Eye (tissue), 1 donor: ENCODE measurements at regions not wholly inside any gene's neighbourhood (a gene's known extent, or its start where the extent isn't known, plus 50 kb on each side); places are given as distances from the start of the nearest gene placed in this dataset.
"Not testable (repeated sequence)": the region's sequence is repeated elsewhere in the genome, so short reads cannot be mapped to it uniquely, and the experiment has no call there.

Experiments used
- DNase-seq: peaks from one replicate; pipeline ENCODE4 v3.0.0-alpha.2; 2015

DNA sequence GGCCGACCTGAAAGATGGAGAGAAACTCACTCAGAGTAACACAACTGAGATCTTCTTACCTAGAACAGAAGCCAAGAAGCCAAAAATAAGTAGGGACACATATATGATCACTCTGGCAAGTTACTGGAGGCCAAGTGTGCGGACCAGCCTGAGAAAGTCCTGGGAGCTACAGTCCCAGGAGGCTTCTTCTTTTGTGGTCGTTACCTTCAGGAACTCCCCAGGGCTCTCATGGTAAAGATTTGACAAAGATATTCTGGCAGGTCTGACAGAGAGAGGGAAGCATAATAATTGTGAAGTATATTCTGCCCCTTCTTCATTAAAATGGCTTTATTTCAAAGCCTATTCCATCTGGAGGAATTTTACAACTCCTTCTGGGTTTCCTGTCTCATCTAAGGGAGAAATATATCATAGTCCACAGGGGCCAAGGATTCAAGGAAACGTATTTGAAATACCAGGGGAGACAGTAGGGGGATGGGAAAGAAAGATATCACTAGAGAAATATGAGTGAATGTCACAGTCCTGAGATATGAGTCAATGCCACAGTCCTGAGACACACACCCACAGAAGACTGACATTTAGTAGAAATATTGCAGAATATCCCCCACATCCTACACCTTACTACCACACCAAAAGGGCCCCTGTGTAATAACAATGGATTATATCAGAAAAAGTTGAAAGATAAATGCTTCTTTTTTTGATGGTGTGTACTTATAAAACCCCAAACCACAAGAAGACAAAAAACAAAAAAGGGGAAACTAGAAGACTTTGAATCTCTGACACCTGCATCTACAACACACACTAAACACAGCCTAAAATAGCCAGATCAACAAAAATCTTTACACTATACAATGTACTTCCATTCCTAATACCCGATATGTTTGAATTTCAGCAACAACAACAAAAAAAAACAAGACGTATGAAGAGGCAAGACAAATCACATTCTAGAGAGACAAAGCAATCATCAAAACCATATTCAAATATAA, 594.2 kb upstream of the NRG3 start:
- DNase-seq: no peak

GRCh38 chr10:81288544-81288943, 586.5 kb upstream of the NRG3 start:
- DNase-seq: no peak

DNA sequence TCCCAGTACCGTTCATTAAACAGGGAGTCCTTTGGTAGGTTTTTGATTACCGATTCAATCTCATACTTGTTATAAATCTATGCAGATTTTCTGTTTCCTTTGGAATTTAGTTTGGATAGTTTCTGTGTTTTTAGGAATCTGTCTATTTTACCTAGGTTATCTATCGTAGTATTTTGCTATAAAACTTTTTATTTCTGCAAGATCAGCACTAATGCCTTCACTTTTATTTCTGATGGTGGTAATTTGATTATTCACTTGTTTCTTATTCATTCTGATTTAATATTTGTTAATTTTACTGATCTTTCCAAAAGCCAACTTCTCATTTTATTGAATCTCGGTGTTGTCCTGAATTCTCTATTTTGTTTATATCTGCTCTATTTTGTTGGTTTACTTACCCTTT, 577.7 kb upstream of the NRG3 start:
- no peak for DNase-seq

DNA sequence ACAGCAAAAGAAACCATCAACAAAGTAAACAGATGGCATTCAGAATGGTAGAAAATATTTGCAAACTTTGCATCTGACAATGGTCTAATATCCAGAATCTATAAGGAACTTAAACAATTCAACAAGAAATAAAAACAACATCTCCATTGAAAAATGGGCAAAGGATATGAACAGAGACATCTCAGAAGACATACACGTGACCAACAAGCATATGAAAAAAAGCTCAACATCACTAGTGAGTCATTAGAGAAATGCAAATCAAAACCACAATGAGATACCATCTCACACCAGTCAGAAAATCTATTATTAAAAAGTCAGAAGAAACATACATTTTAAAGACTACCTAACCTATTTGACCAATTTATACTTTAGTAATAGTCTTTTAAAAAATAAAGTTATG, 571.3 kb upstream of the NRG3 start:
- DNase-seq: no peak

- DNase-seq: no peak
Measured at GRCh38 chr10:81306971-81307782, 567.8 kb upstream of the NRG3 start.

- DNase-seq: no peak
Measured at GRCh38 chr10:81309041-81309552, 565.9 kb upstream of the NRG3 start.

DNA sequence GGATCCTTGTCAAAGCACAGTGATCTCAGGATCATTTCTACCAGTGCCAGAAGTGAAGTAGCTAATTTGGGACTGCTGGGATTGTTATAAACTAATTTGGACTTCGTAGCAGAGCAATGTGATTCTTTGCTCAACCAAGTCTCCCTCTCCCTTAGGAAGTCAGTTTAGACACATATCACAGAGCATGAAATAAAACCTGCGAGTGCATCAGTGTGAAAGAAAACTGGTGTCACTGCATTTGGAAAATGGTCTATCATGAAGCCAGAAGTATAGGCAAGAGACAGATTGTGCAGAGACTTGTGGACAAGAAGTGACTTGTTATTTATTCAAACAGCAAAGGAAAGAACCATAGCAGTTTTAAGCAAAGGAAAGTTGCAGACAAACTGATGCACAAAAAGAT, 560.5 kb upstream of the NRG3 start:
- DNase-seq: no peak

- DNase-seq: no peak
Measured at GRCh38 chr10:81315026-81315425, 560.0 kb upstream of the NRG3 start.

DNA sequence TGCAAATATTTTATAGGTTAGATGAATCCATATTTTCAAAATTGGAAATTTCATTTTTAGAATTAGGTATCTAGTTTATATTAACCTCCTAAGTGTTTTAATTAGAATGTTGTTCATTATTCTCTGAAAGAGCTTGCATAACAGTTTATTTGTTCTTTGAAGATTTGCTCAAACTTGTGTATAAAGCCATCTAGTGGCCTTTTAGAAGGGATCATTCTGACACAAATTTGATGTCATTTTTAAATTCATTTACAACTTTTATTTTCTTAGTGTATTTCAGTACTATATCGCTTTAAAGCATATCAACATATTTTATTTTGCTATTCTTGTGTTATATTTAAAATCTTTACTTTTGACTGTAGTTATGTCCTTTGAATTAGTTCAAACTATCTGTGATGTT, 527.0 kb upstream of the NRG3 start:
- DNase-seq: no peak

GRCh38 chr10:81367132-81367531, 507.9 kb upstream of the NRG3 start:
- DNase-seq: peak; percentile 1

DNA sequence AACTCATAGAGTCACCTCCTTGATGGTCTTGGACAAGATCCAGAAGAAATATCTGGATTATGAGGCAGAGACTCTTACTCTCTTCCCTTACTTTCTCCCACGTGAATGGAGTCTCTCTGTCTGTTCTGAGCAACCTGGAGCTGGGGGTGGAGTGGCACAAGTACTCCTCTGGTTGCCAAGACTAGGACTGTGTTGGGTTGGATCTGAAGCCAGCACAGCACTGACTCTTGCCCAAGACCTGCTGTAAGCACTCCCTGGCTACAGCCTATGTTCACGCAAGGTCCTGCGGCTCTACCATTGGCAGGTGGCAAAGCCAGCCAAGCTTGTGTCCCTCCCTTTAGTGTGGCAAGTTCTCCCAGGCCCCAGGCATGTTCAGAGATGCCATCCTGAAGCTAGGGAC, 488.2 kb upstream of the NRG3 start:
- DNase-seq: no peak

DNA sequence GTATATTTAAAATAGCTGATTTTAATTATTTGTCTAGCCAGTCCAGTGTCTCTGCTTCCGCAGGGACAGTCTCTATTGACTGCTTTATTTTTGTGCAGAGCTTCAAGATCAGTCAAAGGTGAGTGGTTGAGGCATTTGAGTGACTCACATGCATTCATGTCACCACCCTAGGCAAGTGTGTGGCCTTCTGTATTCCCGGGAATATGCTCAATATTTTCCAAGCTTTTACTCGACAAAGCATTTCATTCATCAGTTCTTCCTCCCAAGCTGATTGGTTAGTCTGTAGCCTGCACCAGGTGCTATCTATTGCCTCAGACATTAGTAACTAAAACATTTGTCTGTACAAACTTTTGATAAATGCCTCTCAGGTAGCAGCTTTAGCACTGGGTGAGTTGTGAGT, 471.5 kb upstream of the NRG3 start:
- DNase-seq: no peak

DNA sequence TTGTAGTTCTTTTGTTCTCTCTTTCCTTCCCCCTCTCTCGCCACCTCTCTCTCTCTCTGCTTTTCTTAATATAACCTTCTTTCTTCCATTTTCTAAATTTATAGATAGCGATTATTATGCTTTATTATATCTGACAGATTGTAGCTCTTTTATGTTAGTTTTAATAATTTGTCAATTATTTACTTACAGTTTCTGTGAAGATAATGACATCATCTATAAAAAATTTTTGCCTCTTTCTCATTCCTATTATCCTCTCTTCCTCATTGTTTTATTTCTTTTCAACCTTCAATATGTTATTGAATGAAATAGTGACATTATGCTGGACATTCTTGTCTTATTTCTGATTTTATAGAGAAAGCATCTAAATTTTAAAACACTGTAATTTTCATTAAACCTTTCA, 469.6 kb upstream of the NRG3 start:
- DNase-seq: no peak

DNA sequence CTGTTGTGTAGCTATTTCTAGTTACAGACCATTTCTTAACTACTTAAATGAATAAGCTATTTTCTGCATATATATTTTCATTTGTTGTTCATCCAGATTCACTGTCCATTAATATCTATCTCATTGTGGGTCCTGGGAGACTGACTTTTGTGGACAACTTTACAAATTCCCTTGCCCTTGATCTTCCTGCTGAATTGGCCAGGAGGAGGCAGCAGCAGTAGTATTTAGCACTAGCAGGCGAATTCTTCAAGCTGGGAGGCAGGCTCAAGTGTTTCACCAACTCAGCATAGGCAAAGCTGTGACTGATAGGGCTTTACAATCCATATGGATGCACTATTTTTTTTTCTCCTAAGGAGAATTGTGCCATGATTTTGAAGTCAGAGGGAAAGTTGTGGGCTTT, 461.0 kb upstream of the NRG3 start:
- peak; percentile 13 for DNase-seq

DNA sequence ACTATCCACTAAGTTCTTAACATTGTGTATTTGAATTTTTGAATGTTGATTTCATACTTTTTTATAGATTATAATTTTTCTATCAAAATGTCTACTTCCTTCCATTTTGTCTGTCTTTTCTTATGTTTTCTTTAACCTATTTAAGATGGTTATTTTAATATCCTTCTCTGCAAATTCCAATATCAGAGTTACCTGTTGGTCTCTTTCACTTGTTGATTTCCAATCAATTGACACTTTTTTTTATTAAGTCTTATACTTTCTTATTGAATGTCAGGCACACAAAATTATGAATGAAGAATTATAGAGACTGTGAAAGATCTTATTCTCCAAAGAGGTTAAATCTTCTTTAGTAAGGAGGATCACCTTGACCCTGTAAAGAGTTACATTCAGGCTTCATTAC, 448.3 kb upstream of the NRG3 start:
- no peak for DNase-seq

DNA sequence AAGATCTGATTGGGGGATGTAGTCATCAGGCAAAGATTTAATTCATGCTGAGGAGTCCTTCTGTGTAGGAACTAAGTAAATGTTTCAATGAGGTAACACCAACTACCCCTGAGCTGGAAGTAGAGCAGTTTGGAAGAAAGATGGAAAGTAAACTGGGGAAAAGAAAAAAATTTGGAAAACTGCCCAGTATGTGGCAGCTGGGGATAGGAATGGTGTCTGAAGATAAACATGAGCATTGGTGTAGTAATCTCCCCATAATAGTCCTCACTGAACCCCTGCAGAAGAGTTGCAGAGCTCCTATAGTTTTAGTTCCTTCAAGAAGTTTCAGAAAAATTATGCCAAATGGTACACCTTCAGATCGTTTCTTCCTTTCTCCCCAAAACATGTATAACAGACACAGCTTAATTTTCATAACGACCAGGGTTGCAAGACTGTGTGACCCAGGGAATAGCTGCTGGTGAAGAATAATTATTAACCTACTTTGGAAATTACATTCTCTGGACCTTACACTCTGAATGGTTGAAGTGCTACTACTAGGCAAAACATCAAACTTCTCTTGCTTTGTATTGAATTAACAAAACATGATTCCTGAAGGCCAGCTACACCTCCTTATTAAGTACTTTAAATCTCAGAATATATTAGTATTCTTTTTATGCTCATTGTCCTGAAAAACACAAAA, 446.4 kb upstream of the NRG3 start:
- DNase-seq: no peak

GRCh38 chr10:81439445-81439844, 435.5 kb upstream of the NRG3 start:
- DNase-seq: no peak

- not testable (repeated sequence) for DNase-seq
Measured at GRCh38 chr10:81441624-81442023, 433.4 kb upstream of the NRG3 start.

DNA sequence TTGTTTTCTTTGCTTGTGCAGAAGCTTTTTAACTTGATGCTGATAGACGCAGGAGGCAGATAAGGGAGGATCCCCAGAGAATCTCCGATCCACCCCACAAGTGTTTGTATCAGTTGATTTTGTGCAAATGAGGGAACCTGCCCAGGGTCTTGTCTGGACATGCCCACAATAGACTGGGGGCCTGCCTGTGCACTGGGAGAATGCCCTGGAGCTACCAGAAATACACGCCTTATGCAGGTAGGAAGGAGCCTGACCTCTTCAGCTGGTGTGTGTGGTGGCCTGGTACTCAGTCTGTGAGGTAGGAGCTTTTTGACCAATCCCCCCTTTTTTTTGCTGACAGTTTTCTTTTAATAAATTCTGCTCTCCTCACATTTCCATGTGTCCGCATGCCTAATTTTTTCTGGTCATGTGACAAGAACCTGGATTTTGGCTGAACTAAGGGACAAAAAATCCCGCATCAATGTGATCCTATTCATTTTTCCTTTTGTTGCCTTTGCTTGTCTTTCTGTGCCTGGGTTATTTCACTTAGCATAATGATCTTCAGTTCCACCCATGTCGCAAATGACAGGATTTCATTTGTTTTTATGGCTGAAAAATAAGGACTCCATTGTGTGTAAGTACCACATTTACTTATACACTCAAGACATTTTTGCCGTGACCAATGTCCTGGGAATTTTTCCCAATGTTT, 430.6 kb upstream of the NRG3 start:
- no peak for DNase-seq

DNA sequence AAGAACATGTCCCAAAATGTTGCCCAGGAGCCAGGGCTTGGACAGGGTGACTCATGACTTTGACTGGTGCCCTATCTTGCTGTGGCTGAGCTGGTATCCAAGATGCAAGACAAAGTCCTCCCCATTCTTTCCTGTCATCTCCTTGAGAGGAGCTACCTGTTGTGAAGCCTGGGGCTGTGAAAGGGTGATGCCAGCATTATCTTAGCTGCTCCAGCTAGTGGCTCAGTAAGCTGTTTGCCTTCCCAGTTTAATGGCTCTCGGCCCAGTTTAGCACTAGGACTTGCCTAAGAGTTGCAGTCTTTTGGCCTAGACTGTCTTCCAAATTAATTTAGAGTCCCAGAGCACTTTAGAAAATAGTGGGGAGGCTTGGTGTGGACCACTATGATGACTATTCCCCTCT, 424.3 kb upstream of the NRG3 start:
- no peak for DNase-seq

- no peak for DNase-seq
Measured at GRCh38 chr10:81472927-81473470, 402.0 kb upstream of the NRG3 start.

DNA sequence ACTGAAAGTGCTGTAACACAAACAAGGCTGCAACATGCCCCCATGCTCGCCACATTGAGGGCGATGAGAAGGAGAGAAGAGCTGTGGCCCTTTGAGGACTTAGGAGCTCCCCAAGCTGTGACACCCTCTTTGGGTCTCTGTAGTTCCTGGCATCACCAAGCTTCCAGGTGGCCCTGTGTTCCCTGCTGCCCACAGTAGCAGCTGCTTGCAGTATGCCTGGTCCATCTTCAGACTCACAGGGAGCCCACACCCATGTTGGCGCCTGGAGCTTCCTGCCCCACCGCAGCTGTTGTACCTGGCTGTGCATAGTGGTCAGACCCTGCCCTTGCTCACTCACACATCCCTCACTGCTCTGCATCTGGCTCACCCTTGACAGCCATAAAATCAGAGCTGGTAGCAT, 401.2 kb upstream of the NRG3 start:
- no peak for DNase-seq
